BJ (cell line): ENCODE measurements at regions not wholly inside any gene's neighbourhood (a gene's known extent, or its start where the extent isn't known, plus 50 kb on each side); places are given as distances from the start of the nearest gene placed in this dataset.
"Not testable (repeated sequence)": the region's sequence is repeated elsewhere in the genome, so short reads cannot be mapped to it uniquely, and the experiment has no call there.

Experiments used
- CTCF ChIA-PET: fragments of 350-600 bp; formaldehyde crosslinking; extraction: SDS; loops from one replicate; lab custom pipeline; 2021; ENCODE audit warnings: antibody characterized with exemption, inconsistent platforms; lab: Yijun Ruan, JAX
- POLR2A ChIA-PET: fragments of 300-600 bp; sonication (Branson Sonifier 250); formaldehyde crosslinking; extraction: SDS; loops from one replicate; lab custom pipeline; 2021; ENCODE audit warnings: antibody characterized with exemption; lab: Charles Lee
- DNase-seq: peaks from one replicate; pipeline ENCODE4 v3.0.0-alpha.2; 2011; ENCODE audit warnings: low read depth
- H3K27me3 ChIP-seq: 2 replicates; pipeline ENCODE4 v1.6.0; 2011; ENCODE audit warnings: low read length; ENCODE audit not compliant: control insufficient read depth, insufficient read depth
- H3K36me3 ChIP-seq: 2 replicates; pipeline ENCODE4 v1.5.1; 2011; ENCODE audit warnings: low read length; ENCODE audit not compliant: control insufficient read depth, insufficient read depth
- H3K4me3 ChIP-seq: 2 replicates; pipeline ENCODE4 v1.5.1; 2011; ENCODE audit warnings: low read depth, mild to moderate bottlenecking, control low read depth, low read length
- TF ChIP-seq, protein P1 (sequence below): IDR thresholded peaks from 2 replicates; pipeline ENCODE4 v1.5.1; 2011; ENCODE audit warnings: low read depth, mild to moderate bottlenecking, control low read depth, inconsistent platforms, low read length, moderate library complexity; ENCODE audit not compliant: insufficient read depth

DNA sequence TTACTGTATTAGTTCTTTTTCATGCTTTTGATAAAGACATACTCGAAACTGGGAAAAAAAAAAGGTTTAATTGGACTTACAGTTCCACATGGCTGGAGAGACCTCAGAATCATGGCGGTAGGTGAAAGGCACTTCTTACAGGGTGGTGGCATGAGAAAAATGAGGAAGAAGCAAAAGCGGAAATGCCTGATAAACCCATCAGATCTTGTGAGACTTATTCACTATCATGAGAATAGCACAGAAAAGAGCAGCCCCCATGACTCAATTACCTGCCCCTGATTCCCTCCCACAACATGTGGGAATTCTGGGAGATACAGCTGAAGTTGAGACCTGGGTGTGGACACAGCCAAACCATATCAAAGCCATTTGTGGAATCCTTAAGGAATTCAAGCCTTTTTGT is 1238.9 kb downstream of the ADGRL3 start:
- TF ChIP-seq, protein P1, sequence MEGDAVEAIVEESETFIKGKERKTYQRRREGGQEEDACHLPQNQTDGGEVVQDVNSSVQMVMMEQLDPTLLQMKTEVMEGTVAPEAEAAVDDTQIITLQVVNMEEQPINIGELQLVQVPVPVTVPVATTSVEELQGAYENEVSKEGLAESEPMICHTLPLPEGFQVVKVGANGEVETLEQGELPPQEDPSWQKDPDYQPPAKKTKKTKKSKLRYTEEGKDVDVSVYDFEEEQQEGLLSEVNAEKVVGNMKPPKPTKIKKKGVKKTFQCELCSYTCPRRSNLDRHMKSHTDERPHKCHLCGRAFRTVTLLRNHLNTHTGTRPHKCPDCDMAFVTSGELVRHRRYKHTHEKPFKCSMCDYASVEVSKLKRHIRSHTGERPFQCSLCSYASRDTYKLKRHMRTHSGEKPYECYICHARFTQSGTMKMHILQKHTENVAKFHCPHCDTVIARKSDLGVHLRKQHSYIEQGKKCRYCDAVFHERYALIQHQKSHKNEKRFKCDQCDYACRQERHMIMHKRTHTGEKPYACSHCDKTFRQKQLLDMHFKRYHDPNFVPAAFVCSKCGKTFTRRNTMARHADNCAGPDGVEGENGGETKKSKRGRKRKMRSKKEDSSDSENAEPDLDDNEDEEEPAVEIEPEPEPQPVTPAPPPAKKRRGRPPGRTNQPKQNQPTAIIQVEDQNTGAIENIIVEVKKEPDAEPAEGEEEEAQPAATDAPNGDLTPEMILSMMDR: no peak
- DNase-seq: no peak
- CTCF ChIA-PET: no interaction called here
- Histone ChIP-seq H3K27me3 (no peaks in the 10 kb centered on the region), H3K4me3 (no peak overlapping the region), H3K36me3 (no peaks in the 10 kb centered on the region)
- POLR2A ChIA-PET: no interaction called here

DNA sequence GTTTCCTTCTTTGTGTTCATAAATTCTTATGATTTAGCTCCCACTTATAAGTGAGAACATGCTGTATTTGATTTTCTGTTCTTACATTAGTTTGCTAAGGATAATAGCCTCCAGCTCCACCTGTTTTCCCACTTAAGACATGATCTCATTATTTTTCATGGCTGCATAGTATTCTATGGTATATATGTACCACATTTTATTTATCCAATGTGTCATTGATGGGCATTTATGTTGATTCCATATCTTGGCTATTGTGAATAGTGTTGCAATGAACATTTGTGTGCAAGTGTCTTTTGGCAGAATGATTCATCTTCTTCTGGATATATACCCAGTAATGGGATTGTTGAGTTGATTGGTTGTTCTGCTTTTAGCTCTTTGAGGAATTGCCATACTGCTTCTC is 1234.8 kb downstream of the ADGRL3 start:
- TF ChIP-seq, protein P1: no peak
- H3K36me3 ChIP-seq: no peaks in the 10 kb centered on the region
- no peak overlapping the region for H3K4me3 ChIP-seq
- CTCF ChIA-PET: no interaction called here
- POLR2A ChIA-PET: no interaction called here
- no peak for DNase-seq
- no peaks in the 10 kb centered on the region for H3K27me3 ChIP-seq

DNA sequence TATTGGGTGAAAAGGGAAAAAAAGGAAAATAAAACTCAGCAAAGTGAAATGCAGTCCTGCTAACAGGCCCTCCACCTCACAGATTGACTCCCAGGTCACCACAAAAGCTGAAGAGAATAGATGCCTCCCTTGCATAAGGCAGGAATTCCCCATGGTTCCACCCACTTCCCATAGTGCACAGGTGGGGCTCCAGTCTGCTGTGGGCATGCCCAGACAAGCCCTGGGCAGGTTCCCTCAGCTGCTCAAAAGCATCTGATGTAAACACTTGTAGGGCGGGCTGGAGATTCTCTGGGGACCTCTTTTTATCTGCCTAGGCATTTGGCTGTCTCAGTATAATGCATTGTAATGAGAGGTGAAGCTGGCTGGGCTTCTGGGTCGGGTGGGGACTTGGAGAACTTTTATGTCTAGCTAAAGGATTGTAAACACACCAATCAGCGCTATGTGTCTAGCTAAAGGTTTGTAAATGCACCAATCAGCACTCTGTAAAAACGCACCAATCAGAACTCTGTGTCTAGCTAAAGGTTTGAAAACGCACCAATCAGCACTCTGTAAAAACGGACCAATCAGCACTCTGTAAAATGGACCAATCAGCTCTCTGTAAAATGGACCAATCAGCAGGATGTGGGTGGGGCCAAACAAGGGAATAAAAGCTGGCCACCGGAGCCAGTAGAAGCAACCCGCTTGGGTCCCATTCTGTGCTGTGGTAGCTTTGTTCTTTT is 1231.5 kb downstream of the ADGRL3 start:
- H3K27me3 ChIP-seq, POLR2A ChIA-PET, CTCF ChIA-PET, H3K36me3 ChIP-seq, DNase-seq, H3K4me3 ChIP-seq: not testable (repeated sequence)

DNA sequence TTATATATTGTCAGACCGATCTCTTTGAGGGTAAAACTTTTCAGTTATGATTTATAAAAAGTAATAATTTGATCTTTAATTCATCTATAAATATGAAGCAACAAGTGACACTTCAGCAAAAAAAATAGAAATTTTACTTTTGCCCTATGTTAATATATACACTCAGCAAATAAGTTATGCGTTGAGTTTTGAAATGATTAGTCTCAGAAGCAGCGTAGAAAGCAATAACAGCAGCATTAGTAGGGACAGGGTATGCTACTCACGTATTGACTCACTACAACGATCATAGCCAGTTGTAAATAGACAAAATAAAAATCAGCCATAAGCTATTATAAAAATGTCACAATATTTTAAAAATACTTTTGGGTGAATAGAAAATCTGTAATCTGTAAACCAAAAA is 1229.2 kb downstream of the ADGRL3 start:
- ChIA-PET CTCF (no interaction called here), POLR2A (no interaction called here)
- Histone ChIP-seq H3K4me3 (no peak overlapping the region), H3K36me3 (no peaks in the 10 kb centered on the region), H3K27me3 (no peaks in the 10 kb centered on the region)
- no peak for DNase-seq
- TF ChIP-seq, protein P1: no peak

DNA sequence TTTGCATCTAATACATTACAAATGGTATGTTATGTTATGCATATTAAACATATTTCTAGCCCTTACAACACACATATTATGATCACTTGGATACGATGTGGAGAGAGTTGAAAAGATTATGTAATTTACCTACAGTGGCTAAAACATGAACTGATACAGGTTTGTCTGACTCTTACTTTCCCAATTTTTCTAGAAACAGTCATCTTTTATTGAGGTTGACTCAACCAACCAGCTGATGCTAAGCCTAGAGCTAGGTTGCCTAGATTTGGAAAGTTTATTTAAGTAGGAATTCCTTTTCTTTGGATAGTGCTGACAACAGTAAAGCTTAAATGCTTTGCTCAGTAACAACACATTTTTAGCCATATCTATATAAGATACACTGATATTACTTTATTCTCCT is 1215.1 kb downstream of the ADGRL3 start:
- ChIA-PET CTCF (no interaction called here), POLR2A (no interaction called here)

More for the DNA sequence above, 1215.1 kb downstream of the ADGRL3 start:
- TF ChIP-seq, protein P1: no peak
- H3K4me3 ChIP-seq: no peak overlapping the region
- DNase-seq: no peak
- no peaks in the 10 kb centered on the region for H3K36me3 ChIP-seq
- no peaks in the 10 kb centered on the region for H3K27me3 ChIP-seq
